Gastroesophageal sphincter (tissue), 3 donors: ENCODE measurements at regions not wholly inside any gene's neighbourhood (a gene's known extent, or its start where the extent isn't known, plus 50 kb on each side); places are given as distances from the start of the nearest gene placed in this dataset.

ENCODE experiments used
- CTCF ChIP-seq, 4 experiments: fragments of 200-600 bp in 2 of 4; fragments of 450-650 bp in 2 of 4; sonication (generic) in 1 of 4; IDR thresholded peaks; one replicate each; pipeline ENCODE4 v1.5.1; 2017 to 2019; ENCODE audit warnings: antibody characterized with exemption in 4 of 4, mild to moderate bottlenecking in 2 of 4, moderate library complexity in 2 of 4
- POLR2A ChIP-seq, 2 donors: fragments of 450-650 bp; IDR thresholded peaks; one replicate each; pipeline ENCODE4 v1.6.1; 2017; ENCODE audit warnings: antibody characterized with exemption in 2 of 2, mild to moderate bottlenecking in 2 of 2, moderate library complexity in 1 of 2

- TF ChIP-seq POLR2A (IDR thresholded peaks at IDR 0.05) (no peak), CTCF (IDR thresholded peaks at IDR 0.05) (no peak)
These were observed 52.9 kb upstream of the SPATS2L start for GRCh38 chr2:200253639-200254038.
